Kidney (tissue), 13 donors: ENCODE measurements at regions not wholly inside any gene's neighbourhood (a gene's known extent, or its start where the extent isn't known, plus 50 kb on each side); places are given as distances from the start of the nearest gene placed in this dataset.

ENCODE experiments used
- DNase-seq, 5 donors: peaks; one replicate each; pipeline ENCODE4 v3.0.0-alpha.2; 2013 to 2020
- FAIRE-seq: peaks from 2 replicates; lab custom pipeline; 2012; peaks lifted over from hg19 to GRCh38; lab: Jason Lieb, UNC
- H3K27ac ChIP-seq, 2 donors: one replicate each; pipeline ENCODE4 v1.7.0; 2013; ENCODE audit warnings: low read depth in 2 of 2, low read length in 2 of 2, inconsistent platforms in 1 of 2
- H3K27me3 ChIP-seq: one replicate; pipeline ENCODE4 v1.7.1; 2013; ENCODE audit warnings: low read length, inconsistent platforms; ENCODE audit not compliant: control insufficient read depth, insufficient read depth
- H3K36me3 ChIP-seq, 3 donors: one replicate each; pipeline versions ENCODE4 v1.7.0 to v1.7.1; 2013; ENCODE audit warnings: low read length in 3 of 3, control low read depth in 1 of 3, inconsistent platforms in 1 of 3; ENCODE audit not compliant: insufficient read depth in 3 of 3, control insufficient read depth in 2 of 3
- H3K4me1 ChIP-seq, 3 donors: one replicate each; pipeline versions ENCODE4 v1.7.0 to v1.7.1; 2013; ENCODE audit warnings: low read length in 3 of 3, inconsistent platforms in 1 of 3, low read depth in 1 of 3; ENCODE audit not compliant: control insufficient read depth in 2 of 3, insufficient read depth in 2 of 3
- H3K4me3 ChIP-seq, 3 donors: one replicate each; pipeline versions ENCODE4 v1.7.0 to v1.8.1; 2013; ENCODE audit warnings: low read length in 3 of 3, control low read depth in 1 of 3, inconsistent platforms in 1 of 3
- H3K9ac ChIP-seq, 3 donors: one replicate each; pipeline versions ENCODE4 v1.7.0 to v1.7.1; 2013; ENCODE audit warnings: low read length in 3 of 3, control low read depth in 1 of 3, inconsistent platforms in 1 of 3
- H3K9me3 ChIP-seq, 3 donors: one replicate each; pipeline versions ENCODE4 v1.7.0 to v1.7.1; 2013; ENCODE audit warnings: low read length in 3 of 3, control low read depth in 1 of 3, inconsistent platforms in 1 of 3; ENCODE audit not compliant: control insufficient read depth in 2 of 3, insufficient read depth in 1 of 3
- intact Hi-C: fragments of 100-400 bp; cut with DNase I; formaldehyde crosslinking; loops from one replicate; pipeline ENCODE4 v1.11.1; 2022
- TF ChIP-seq, protein P1 (sequence below): IDR thresholded peaks from 3 replicates; pipeline ENCODE4 v1.5.1; 2012; ENCODE audit warnings: mild to moderate bottlenecking, moderate library complexity, borderline replicate concordance; ENCODE audit not compliant: insufficient read depth; ENCODE audit errors: extremely low read depth
- donor health status: control.
- donor health status: control.
- donor health status: control.
- donor health status: control.
- donor health status: control.
- donor health status: DM: yes; HTN: yes; CAD: no.
- donor health status: Normal renal cell carcinoma (clear cell type).

DNA sequence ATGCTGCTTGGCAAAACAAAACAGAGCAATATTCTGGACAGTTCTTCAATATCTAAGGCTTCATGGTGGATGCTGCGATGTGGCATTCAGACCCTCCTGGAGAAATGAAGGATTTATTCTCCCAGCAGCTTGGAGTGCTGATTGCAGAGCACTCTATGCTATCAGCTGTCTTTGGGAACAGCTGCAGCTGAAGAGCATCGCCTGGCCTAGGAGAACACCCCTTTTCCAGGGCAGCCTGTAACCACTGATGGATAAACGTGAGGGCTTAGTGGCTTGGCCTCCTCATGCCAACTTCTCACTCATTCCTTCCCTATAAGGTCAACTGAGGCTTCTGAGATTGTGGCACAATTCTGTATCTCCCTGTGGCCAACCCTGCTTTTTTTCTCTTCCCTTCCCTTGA is 638.1 kb upstream of the CNTNAP2 start:
- no peaks in the 10 kb centered on the region for H3K4me1 ChIP-seq
- H3K9me3 ChIP-seq = no peaks in the 10 kb centered on the region
- intact Hi-C loops = no loop called here
- no peak overlapping the region for H3K9ac ChIP-seq
- FAIRE-seq = no peak
- no peak overlapping the region for H3K27ac ChIP-seq
- H3K27me3 ChIP-seq = no peaks in the 10 kb centered on the region
- no peak for DNase-seq
- no peaks in the 10 kb centered on the region for H3K36me3 ChIP-seq
- TF ChIP-seq, protein P1, sequence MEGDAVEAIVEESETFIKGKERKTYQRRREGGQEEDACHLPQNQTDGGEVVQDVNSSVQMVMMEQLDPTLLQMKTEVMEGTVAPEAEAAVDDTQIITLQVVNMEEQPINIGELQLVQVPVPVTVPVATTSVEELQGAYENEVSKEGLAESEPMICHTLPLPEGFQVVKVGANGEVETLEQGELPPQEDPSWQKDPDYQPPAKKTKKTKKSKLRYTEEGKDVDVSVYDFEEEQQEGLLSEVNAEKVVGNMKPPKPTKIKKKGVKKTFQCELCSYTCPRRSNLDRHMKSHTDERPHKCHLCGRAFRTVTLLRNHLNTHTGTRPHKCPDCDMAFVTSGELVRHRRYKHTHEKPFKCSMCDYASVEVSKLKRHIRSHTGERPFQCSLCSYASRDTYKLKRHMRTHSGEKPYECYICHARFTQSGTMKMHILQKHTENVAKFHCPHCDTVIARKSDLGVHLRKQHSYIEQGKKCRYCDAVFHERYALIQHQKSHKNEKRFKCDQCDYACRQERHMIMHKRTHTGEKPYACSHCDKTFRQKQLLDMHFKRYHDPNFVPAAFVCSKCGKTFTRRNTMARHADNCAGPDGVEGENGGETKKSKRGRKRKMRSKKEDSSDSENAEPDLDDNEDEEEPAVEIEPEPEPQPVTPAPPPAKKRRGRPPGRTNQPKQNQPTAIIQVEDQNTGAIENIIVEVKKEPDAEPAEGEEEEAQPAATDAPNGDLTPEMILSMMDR = no peak
- H3K4me3 ChIP-seq = no peak overlapping the region

DNA sequence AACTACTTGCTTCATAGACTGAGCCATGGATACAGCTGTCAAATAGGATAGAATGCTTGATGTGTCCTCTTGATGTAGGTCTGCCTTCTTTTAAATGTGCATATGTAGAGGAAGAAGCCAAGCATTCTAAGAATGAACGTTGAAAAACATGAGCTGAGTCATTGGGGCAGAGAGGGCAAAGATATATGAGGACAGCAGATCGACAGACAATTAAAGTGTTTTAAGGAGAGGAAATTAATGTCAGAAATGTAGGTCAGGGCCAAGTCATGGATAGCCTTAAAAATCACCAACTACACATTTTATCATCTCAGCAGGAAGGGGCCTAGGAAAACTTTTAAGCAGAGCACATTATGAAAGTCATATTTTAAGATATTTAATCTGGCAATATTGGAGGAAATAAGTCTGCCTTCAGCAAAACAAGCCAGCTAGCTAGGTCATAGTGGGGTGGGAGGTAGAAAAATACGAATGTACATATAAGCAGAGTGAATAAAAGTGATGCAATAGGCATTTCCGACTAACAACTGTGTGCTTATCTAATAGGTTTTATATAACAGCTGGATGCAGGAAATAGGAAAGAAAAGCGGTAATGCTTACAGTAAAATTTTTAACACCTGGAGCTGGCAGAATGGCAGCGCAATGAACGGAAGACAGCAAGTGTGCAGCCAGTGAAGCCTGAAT is 638.3 kb upstream of the TPK1 start:
- no peak for FAIRE-seq
- TF ChIP-seq, protein P1 = no peak
- no peak overlapping the region for H3K9ac ChIP-seq
- H3K27me3 ChIP-seq = no peaks in the 10 kb centered on the region
- H3K36me3 ChIP-seq = no peaks in the 10 kb centered on the region
- H3K4me1 ChIP-seq = no peaks in the 10 kb centered on the region
- no peak overlapping the region for H3K4me3 ChIP-seq
- intact Hi-C loops = no loop called here
- DNase-seq = peak in 3 of 5 donors; percentile 11 to 76 (median 69)
- no peaks in the 10 kb centered on the region for H3K9me3 ChIP-seq
- no peak overlapping the region for H3K27ac ChIP-seq

DNA sequence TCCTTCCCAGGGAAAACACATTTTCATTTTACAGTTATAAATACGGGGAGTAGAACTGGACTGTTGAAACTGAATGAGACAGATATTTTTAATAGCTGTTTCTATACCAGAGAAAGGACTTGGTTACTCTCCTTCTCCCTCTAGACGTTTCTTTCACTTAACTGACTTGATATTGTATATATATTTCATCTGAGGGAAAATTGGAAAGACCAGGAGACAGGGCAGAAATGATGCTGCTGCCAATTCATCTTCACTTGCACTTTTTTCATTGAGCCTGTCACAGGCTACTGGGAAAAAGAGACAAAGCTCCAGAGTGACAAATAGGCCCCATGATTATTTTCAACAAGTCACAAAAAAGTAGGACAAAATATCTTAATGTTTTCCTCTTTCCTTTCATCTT is 636.0 kb upstream of the TPK1 start:
- Histone ChIP-seq H3K27ac (no peak overlapping the region), H3K27me3 (no peaks in the 10 kb centered on the region), H3K9ac (no peak overlapping the region), H3K36me3 (no peaks in the 10 kb centered on the region), H3K4me1 (no peaks in the 10 kb centered on the region), H3K9me3 (no peaks in the 10 kb centered on the region), H3K4me3 (no peak overlapping the region)
- TF ChIP-seq, protein P1 = no peak
- DNase-seq (no peak), FAIRE-seq (no peak)
- intact Hi-C loops = no loop called here

DNA sequence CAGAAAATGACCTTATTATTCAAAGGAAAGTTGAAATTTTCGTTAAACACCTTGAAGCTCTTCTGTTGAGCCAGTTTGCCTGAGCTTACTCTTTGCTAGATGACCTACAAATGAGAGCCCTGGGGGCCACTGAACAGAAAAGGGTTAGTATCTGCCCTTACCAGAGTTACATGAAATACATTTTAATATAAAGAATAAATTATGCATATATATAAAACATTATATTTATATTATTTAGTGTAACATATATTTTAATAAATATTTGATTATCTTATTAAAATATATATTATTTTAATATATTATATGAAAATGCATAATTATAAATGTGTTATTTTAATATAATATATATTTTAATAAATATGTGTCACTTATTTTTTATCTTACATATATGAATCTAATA is 628.4 kb upstream of the TPK1 start:
- H3K4me1 ChIP-seq = no peaks in the 10 kb centered on the region
- TF ChIP-seq, protein P1 = no peak
- no peak overlapping the region for H3K4me3 ChIP-seq
- FAIRE-seq (peak; percentile 99), DNase-seq (no peak)
- no peaks in the 10 kb centered on the region for H3K36me3 ChIP-seq
- no peak overlapping the region for H3K27ac ChIP-seq
- no peak overlapping the region for H3K9ac ChIP-seq
- intact Hi-C loops = no loop called here
- H3K9me3 ChIP-seq = no peaks in the 10 kb centered on the region
- no peaks in the 10 kb centered on the region for H3K27me3 ChIP-seq
